Lower leg skin (tissue), 3 donors: ENCODE measurements at regions not wholly inside any gene's neighbourhood (a gene's known extent, or its start where the extent isn't known, plus 50 kb on each side); places are given as distances from the start of the nearest gene placed in this dataset.

Source experiments
- CTCF ChIP-seq, 3 donors: fragments of 450-650 bp; IDR thresholded peaks; one replicate each; pipeline ENCODE4 v1.5.1; 2016; ENCODE audit warnings: antibody characterized with exemption in 3 of 3, mild to moderate bottlenecking in 3 of 3, moderate library complexity in 2 of 3
- POLR2A ChIP-seq, 2 donors: fragments of 450-650 bp; IDR thresholded peaks; one replicate each; pipeline ENCODE4 v1.6.1; 2016 to 2017; ENCODE audit warnings: antibody characterized with exemption in 2 of 2, mild to moderate bottlenecking in 1 of 2, moderate library complexity in 1 of 2

- TF ChIP-seq CTCF (IDR thresholded peaks at IDR 0.05): no peak
- no peak for TF ChIP-seq POLR2A (IDR thresholded peaks at IDR 0.05)
These were observed 440.8 kb upstream of the RASGEF1B start for GRCh38 chr4:81912376-81913030.
